Loucy (cell line): ENCODE measurements at regions not wholly inside any gene's neighbourhood (a gene's known extent, or its start where the extent isn't known, plus 50 kb on each side); places are given as distances from the start of the nearest gene placed in this dataset.

ENCODE experiments used
- H2AFZ ChIP-seq: fragments of 200-600 bp; sonication (generic); 2 replicates; pipeline ENCODE4 v1.6.0; 2016; ENCODE audit warnings: antibody characterized with exemption, mild to moderate bottlenecking, low read length, moderate library complexity
- H3F3A ChIP-seq: fragments of 200-600 bp; 2 replicates; pipeline ENCODE4 v1.6.0; 2016; ENCODE audit warnings: antibody characterized with exemption, low read depth, mild to moderate bottlenecking
- H3K27me3 ChIP-seq: fragments of 200-600 bp; sonication (generic); 2 replicates; pipeline ENCODE4 v1.6.1; 2014; ENCODE audit warnings: low read length, mild to moderate bottlenecking; ENCODE audit not compliant: insufficient read depth, poor library complexity, severe bottlenecking
- H3K36me3 ChIP-seq: fragments of 200-600 bp; sonication (generic); 2 replicates; pipeline ENCODE4 v1.6.1; 2016; ENCODE audit warnings: low read length; ENCODE audit not compliant: insufficient read depth
- H3K4me1 ChIP-seq: fragments of 200-600 bp; sonication (generic); 2 replicates; pipeline ENCODE4 v1.5.1; 2014; ENCODE audit warnings: low read length, mild to moderate bottlenecking; ENCODE audit not compliant: insufficient read depth, poor library complexity, severe bottlenecking
- H3K4me2 ChIP-seq: fragments of 200-600 bp; sonication (generic); 2 replicates; pipeline ENCODE4 v1.6.0; 2014; ENCODE audit warnings: antibody characterized with exemption, low read length, low read depth, mild to moderate bottlenecking; ENCODE audit not compliant: poor library complexity, severe bottlenecking
- H3K4me3 ChIP-seq: fragments of 200-600 bp; sonication (generic); 2 replicates; pipeline ENCODE4 v1.5.1; 2014; ENCODE audit warnings: low read length, mild to moderate bottlenecking, mixed read lengths; ENCODE audit not compliant: poor library complexity, severe bottlenecking
- H3K79me2 ChIP-seq: fragments of 200-600 bp; sonication (generic); 2 replicates; pipeline ENCODE4 v1.6.1; 2014; ENCODE audit warnings: low read length; ENCODE audit not compliant: insufficient read depth
- H3K9ac ChIP-seq: fragments of 200-600 bp; sonication (generic); 2 replicates; pipeline ENCODE4 v1.6.0; 2014; ENCODE audit warnings: mild to moderate bottlenecking, low read depth, low read length, moderate library complexity; ENCODE audit not compliant: poor library complexity, severe bottlenecking
- H3K9me2 ChIP-seq: fragments of 200-600 bp; sonication (generic); replicated peaks from 2 replicates; pipeline ENCODE4 v1.6.1; 2016; ENCODE audit warnings: low read depth, low read length, mixed read lengths
- H3K9me3 ChIP-seq: fragments of 200-600 bp; sonication (generic); 2 replicates; pipeline ENCODE4 v1.6.1; 2014; ENCODE audit warnings: mild to moderate bottlenecking, antibody characterized with exemption, low read length, low read depth; ENCODE audit not compliant: insufficient read depth
- H4K20me1 ChIP-seq: fragments of 200-600 bp; sonication (generic); 2 replicates; pipeline ENCODE4 v1.6.0; 2014; ENCODE audit warnings: antibody characterized with exemption, low read length, mild to moderate bottlenecking; ENCODE audit not compliant: insufficient read depth, poor library complexity, severe bottlenecking
- EZH2phosphoT487 ChIP-seq: fragments of 200-600 bp; IDR thresholded peaks from 2 replicates; pipeline ENCODE4 v1.6.1; 2018; ENCODE audit warnings: antibody characterized with exemption, mild to moderate bottlenecking, moderate library complexity, borderline replicate concordance
- TF ChIP-seq, protein P1 (sequence below): fragments of 200-600 bp; sonication (generic); conservative IDR thresholded peaks from 2 replicates; pipeline ENCODE4 v1.5.1; 2014; ENCODE audit warnings: mild to moderate bottlenecking, antibody characterized with exemption, low read length

DNA sequence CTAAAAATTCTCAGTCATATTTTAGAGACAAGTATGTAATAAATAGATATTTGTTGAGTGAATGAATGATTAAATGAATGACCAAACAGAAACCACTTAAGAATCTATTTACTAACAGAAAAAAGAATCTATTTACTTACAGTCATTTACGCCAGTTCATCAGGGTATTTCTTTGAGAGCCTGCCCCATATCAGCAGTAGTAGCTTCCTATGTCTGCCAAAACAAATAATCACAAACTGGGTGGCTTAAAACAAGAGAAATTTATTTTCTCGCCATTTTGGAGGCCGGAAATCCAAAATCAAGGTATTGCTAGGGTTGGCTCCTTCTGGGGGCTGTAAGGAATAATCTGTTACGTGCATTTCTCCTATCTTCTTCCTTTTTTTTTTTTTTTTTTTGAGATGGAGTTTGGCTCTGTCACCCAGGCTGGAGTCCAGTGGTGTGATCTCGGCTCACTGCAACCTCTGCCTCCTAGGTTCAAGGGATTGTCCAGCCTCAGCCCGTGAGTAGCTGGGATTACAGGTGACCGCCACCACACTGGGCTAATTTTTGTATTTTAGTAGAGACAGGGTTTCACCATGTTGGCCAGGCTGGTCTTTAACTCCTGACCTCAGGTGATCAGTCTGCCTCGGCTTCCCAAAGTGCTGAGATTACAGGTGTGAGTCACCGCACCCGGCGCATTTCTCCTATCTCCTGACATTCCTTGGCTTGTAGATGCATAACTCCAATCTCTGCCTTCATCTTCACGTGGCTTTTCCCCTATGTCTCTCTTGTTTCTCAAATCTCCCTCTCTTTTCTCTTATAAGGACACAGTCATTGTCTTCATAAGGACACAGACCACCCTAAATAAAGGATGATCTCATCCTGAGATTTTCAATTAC lies 65.2 kb upstream of the SPPL2A start:
- no peak overlapping the region for H3K4me2 ChIP-seq

DNA sequence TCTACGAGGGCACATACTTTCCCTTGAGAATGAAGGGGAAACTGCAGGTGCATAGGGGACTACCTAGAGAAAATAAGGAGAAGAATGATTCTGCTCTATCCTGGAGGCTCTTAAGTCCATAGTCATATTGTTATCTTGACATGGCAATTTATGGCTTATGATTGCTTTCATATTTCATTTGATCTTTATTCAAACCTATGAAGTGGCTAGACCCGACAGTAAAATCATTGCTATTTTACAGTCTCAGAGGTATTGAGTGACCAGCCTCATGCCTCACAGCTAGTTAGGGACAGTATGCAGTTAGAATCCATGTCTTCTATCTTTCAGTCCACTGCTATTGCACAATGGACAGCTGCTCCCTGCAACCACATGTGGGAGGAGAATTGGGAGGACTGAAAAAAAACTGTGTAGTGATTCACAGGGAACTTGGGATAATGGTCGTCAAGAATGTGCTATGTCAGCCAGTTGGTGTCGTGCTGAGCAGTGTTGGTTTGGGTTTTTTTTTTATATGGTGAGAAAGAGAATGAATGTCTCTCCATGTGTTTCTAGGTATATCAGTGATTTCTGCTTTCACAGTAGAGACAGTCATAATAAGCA lies 63.2 kb upstream of the SPPL2A start:
- no peak overlapping the region for H3K9ac ChIP-seq
- no peaks in the 10 kb centered on the region for H3F3A ChIP-seq
- H3K79me2 ChIP-seq = no peaks in the 10 kb centered on the region
- H3K27me3 ChIP-seq = no peaks in the 10 kb centered on the region
- H3K4me3 ChIP-seq = no peak overlapping the region
- H4K20me1 ChIP-seq = no peaks in the 10 kb centered on the region
- no peak overlapping the region for H2AFZ ChIP-seq
- H3K36me3 ChIP-seq = no peaks in the 10 kb centered on the region
- no peaks in the 10 kb centered on the region for H3K9me2 ChIP-seq
- no peak overlapping the region for H3K4me2 ChIP-seq
- H3K4me1 ChIP-seq = no peaks in the 10 kb centered on the region
- TF ChIP-seq, protein P1, sequence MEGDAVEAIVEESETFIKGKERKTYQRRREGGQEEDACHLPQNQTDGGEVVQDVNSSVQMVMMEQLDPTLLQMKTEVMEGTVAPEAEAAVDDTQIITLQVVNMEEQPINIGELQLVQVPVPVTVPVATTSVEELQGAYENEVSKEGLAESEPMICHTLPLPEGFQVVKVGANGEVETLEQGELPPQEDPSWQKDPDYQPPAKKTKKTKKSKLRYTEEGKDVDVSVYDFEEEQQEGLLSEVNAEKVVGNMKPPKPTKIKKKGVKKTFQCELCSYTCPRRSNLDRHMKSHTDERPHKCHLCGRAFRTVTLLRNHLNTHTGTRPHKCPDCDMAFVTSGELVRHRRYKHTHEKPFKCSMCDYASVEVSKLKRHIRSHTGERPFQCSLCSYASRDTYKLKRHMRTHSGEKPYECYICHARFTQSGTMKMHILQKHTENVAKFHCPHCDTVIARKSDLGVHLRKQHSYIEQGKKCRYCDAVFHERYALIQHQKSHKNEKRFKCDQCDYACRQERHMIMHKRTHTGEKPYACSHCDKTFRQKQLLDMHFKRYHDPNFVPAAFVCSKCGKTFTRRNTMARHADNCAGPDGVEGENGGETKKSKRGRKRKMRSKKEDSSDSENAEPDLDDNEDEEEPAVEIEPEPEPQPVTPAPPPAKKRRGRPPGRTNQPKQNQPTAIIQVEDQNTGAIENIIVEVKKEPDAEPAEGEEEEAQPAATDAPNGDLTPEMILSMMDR = no peak
- no peak for TF ChIP-seq EZH2phosphoT487
- no peaks in the 10 kb centered on the region for H3K9me3 ChIP-seq

More for the DNA sequence above, 65.2 kb upstream of the SPPL2A start:
- H3K9ac ChIP-seq = no peak overlapping the region
- H3K4me1 ChIP-seq = no peaks in the 10 kb centered on the region
- H3F3A ChIP-seq = no peaks in the 10 kb centered on the region
- H3K36me3 ChIP-seq = no peaks in the 10 kb centered on the region
- H3K9me3 ChIP-seq = no peaks in the 10 kb centered on the region
- H3K9me2 ChIP-seq = no peaks in the 10 kb centered on the region
- no peaks in the 10 kb centered on the region for H4K20me1 ChIP-seq
- TF ChIP-seq EZH2phosphoT487 = no peak
- TF ChIP-seq, protein P1 = no peak
- no peaks in the 10 kb centered on the region for H3K27me3 ChIP-seq
- no peaks in the 10 kb centered on the region for H3K79me2 ChIP-seq
- H2AFZ ChIP-seq = no peak overlapping the region
- no peak overlapping the region for H3K4me3 ChIP-seq

DNA sequence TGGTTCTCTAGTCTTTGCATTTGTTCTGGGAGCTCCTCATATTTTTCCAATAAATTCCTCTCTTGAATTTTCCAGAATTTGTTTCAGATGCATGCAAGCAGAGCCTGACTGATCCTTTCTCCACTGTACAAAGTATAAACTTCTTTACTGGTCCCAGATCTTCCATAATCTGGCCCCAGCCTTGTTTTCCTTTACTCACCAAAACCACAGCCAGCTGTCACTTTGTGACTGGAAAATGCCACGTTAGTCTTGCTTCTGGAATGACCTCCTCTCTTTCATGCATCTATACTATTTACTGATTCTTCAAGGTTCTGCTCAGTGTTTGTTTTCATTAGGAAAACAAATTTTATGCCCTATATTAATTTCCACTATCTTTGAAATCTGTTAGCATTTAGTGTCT lies 60.4 kb upstream of the SPPL2A start:
- Histone ChIP-seq H3K4me3 (no peak overlapping the region), H2AFZ (no peak overlapping the region), H3K9ac (no peak overlapping the region), H3K36me3 (no peaks in the 10 kb centered on the region), H3K9me3 (no peaks in the 10 kb centered on the region), H3K27me3 (no peaks in the 10 kb centered on the region), H3K4me1 (no peaks in the 10 kb centered on the region), H3F3A (no peaks in the 10 kb centered on the region), H4K20me1 (no peaks in the 10 kb centered on the region), H3K4me2 (no peak overlapping the region), H3K79me2 (no peaks in the 10 kb centered on the region), H3K9me2 (no peaks in the 10 kb centered on the region)
- no peak for TF ChIP-seq EZH2phosphoT487
- TF ChIP-seq, protein P1 = no peak
